ENCODE measurements at regions not wholly inside any gene's neighbourhood (a gene's known extent, or its start where the extent isn't known, plus 50 kb on each side); places are given as distances from the start of the nearest gene placed in this dataset.

GRCh38 chr3:70813311-70813710, 500.9 kb upstream of the MDFIC2 start:
- no peaks in the 10 kb centered on the region for H3K27me3 ChIP-seq (ENCODE audit: control insufficient read depth in 1 of 2, insufficient read depth in 2 of 2, low read length in 1 of 2)
- no peak overlapping the region for H3K4me3 ChIP-seq (ENCODE audit: low read length in 2 of 2)
- DNase-seq (no peak), ATAC-seq (ENCODE audit: low FRiP score) (no peak)
- 96 to 97% methylated on average over 3 of the region's 3 CpGs for WGBS, 2 donors
- intact Hi-C loops (cut with DNase I), result no loop called here
- no peaks in the 10 kb centered on the region for H3K4me1 ChIP-seq (ENCODE audit: control insufficient read depth in 1 of 2, insufficient read depth in 2 of 2, low read length in 2 of 2)
- H3K9me3 ChIP-seq (ENCODE audit: control insufficient read depth, low read length), result peaks cover 2% of the 10 kb centered on the region
- H3K27ac ChIP-seq (ENCODE audit: low read depth in 1 of 2, low read length in 2 of 2), result no peak overlapping the region
- H3K36me3 ChIP-seq (ENCODE audit: control insufficient read depth in 1 of 2, insufficient read depth in 2 of 2, low read length in 1 of 2), result no peaks in the 10 kb centered on the region

- 36 to 43% methylated on average over 2 of the region's 2 CpGs for WGBS, 2 donors
- ATAC-seq (ENCODE audit: low FRiP score), result peak; percentile 76
- intact Hi-C loops (cut with DNase I), result no loop called here
- H3K9me3 ChIP-seq (ENCODE audit: control insufficient read depth, low read length), result peaks cover 2% of the 10 kb centered on the region
- peak in 1 of 2 donors; percentile 73 for DNase-seq
- H3K4me3 ChIP-seq (ENCODE audit: low read length in 2 of 2), result no peak overlapping the region
- no peak overlapping the region for H3K27ac ChIP-seq (ENCODE audit: low read depth in 1 of 2, low read length in 2 of 2)
- no peaks in the 10 kb centered on the region for H3K36me3 ChIP-seq (ENCODE audit: control insufficient read depth in 1 of 2, insufficient read depth in 2 of 2, low read length in 1 of 2)
- no peaks in the 10 kb centered on the region for H3K4me1 ChIP-seq (ENCODE audit: control insufficient read depth in 1 of 2, insufficient read depth in 2 of 2, low read length in 2 of 2)
- H3K27me3 ChIP-seq (ENCODE audit: control insufficient read depth in 1 of 2, insufficient read depth in 2 of 2, low read length in 1 of 2), result no peaks in the 10 kb centered on the region
Measured at GRCh38 chr3:70811880-70812279, 499.4 kb upstream of the MDFIC2 start.

GRCh38 chr3:70808881-70809280, 496.4 kb upstream of the MDFIC2 start:
- H3K4me1 ChIP-seq (ENCODE audit: control insufficient read depth in 1 of 2, insufficient read depth in 2 of 2, low read length in 2 of 2), result peaks cover 0 to 5% of the 10 kb centered on the region in 2 donors
- 95 to 96% methylated on average over 1 of the region's 1 CpG for WGBS, 2 donors
- ATAC-seq (ENCODE audit: low FRiP score), result no peak
- no peak for DNase-seq
- no peak overlapping the region for H3K27ac ChIP-seq (ENCODE audit: low read depth in 1 of 2, low read length in 2 of 2)
- intact Hi-C loops (cut with DNase I), result no loop called here
- no peaks in the 10 kb centered on the region for H3K9me3 ChIP-seq (ENCODE audit: control insufficient read depth, low read length)
- no peaks in the 10 kb centered on the region for H3K27me3 ChIP-seq (ENCODE audit: control insufficient read depth in 1 of 2, insufficient read depth in 2 of 2, low read length in 1 of 2)
- H3K4me3 ChIP-seq (ENCODE audit: low read length in 2 of 2), result no peak overlapping the region
- H3K36me3 ChIP-seq (ENCODE audit: control insufficient read depth in 1 of 2, insufficient read depth in 2 of 2, low read length in 1 of 2), result no peaks in the 10 kb centered on the region

GRCh38 chr3:70806556-70806955, 494.1 kb upstream of the MDFIC2 start:
- 62% methylated on average over 7 of the region's 7 CpGs for WGBS, 2 donors
- Histone ChIP-seq H3K4me1 (ENCODE audit: control insufficient read depth in 1 of 2, insufficient read depth in 2 of 2, low read length in 2 of 2) (peaks cover 0 to 5% of the 10 kb centered on the region in 2 donors), H3K36me3 (ENCODE audit: control insufficient read depth in 1 of 2, insufficient read depth in 2 of 2, low read length in 1 of 2) (no peaks in the 10 kb centered on the region), H3K27ac (ENCODE audit: low read depth in 1 of 2, low read length in 2 of 2) (no peak overlapping the region), H3K4me3 (ENCODE audit: low read length in 2 of 2) (no peak overlapping the region), H3K9me3 (ENCODE audit: control insufficient read depth, low read length) (no peaks in the 10 kb centered on the region), H3K27me3 (ENCODE audit: control insufficient read depth in 1 of 2, insufficient read depth in 2 of 2, low read length in 1 of 2) (no peaks in the 10 kb centered on the region)
- intact Hi-C loops (cut with DNase I), result no loop called here
- DNase-seq, result no peak
- ATAC-seq (ENCODE audit: low FRiP score), result no peak

- H3K4me3 ChIP-seq (ENCODE audit: low read length in 2 of 2), result no peak overlapping the region
- ATAC-seq (ENCODE audit: low FRiP score) (no peak), DNase-seq (no peak)
- no peaks in the 10 kb centered on the region for H3K36me3 ChIP-seq (ENCODE audit: control insufficient read depth in 1 of 2, insufficient read depth in 2 of 2, low read length in 1 of 2)
- no peak overlapping the region for H3K27ac ChIP-seq (ENCODE audit: low read depth in 1 of 2, low read length in 2 of 2)
- H3K27me3 ChIP-seq (ENCODE audit: control insufficient read depth in 1 of 2, insufficient read depth in 2 of 2, low read length in 1 of 2), result no peaks in the 10 kb centered on the region
- H3K9me3 ChIP-seq (ENCODE audit: control insufficient read depth, low read length), result no peaks in the 10 kb centered on the region
- H3K4me1 ChIP-seq (ENCODE audit: control insufficient read depth in 1 of 2, insufficient read depth in 2 of 2, low read length in 2 of 2), result peaks cover 0 to 5% of the 10 kb centered on the region in 2 donors
- 67 to 72% methylated on average over 6 of the region's 6 CpGs for WGBS, 2 donors
- intact Hi-C loops (cut with DNase I), result no loop called here
Measured at GRCh38 chr3:70806021-70806420, 493.6 kb upstream of the MDFIC2 start.

- no peaks in the 10 kb centered on the region for H3K27me3 ChIP-seq (ENCODE audit: control insufficient read depth in 1 of 2, insufficient read depth in 2 of 2, low read length in 1 of 2)
- no peaks in the 10 kb centered on the region for H3K36me3 ChIP-seq (ENCODE audit: control insufficient read depth in 1 of 2, insufficient read depth in 2 of 2, low read length in 1 of 2)
- 45 to 49% methylated on average over 6 of the region's 6 CpGs for WGBS, 2 donors
- intact Hi-C loops (cut with DNase I), result no loop called here
- peaks cover 0 to 7% of the 10 kb centered on the region in 2 donors for H3K4me1 ChIP-seq (ENCODE audit: control insufficient read depth in 1 of 2, insufficient read depth in 2 of 2, low read length in 2 of 2)
- no peaks in the 10 kb centered on the region for H3K9me3 ChIP-seq (ENCODE audit: control insufficient read depth, low read length)
- ATAC-seq (ENCODE audit: low FRiP score), result peak; percentile 65
- no peak for DNase-seq
- H3K27ac ChIP-seq (ENCODE audit: low read depth in 1 of 2, low read length in 2 of 2), result no peak overlapping the region
- H3K4me3 ChIP-seq (ENCODE audit: low read length in 2 of 2), result peak overlapping the region in 1 of 2 donors; percentile 59
Measured at GRCh38 chr3:70805061-70805889, 492.8 kb upstream of the MDFIC2 start.

GRCh38 chr3:70803891-70804290, 491.5 kb upstream of the MDFIC2 start:
- DNase-seq (no peak), ATAC-seq (ENCODE audit: low FRiP score) (no peak)
- Histone ChIP-seq H3K9me3 (ENCODE audit: control insufficient read depth, low read length) (no peaks in the 10 kb centered on the region), H3K27ac (ENCODE audit: low read depth in 1 of 2, low read length in 2 of 2) (no peak overlapping the region), H3K4me3 (ENCODE audit: low read length in 2 of 2) (no peak overlapping the region), H3K4me1 (ENCODE audit: control insufficient read depth in 1 of 2, insufficient read depth in 2 of 2, low read length in 2 of 2) (peaks cover 0 to 7% of the 10 kb centered on the region in 2 donors), H3K36me3 (ENCODE audit: control insufficient read depth in 1 of 2, insufficient read depth in 2 of 2, low read length in 1 of 2) (no peaks in the 10 kb centered on the region), H3K27me3 (ENCODE audit: control insufficient read depth in 1 of 2, insufficient read depth in 2 of 2, low read length in 1 of 2) (no peaks in the 10 kb centered on the region)
- WGBS, 2 donors, result 89 to 96% methylated on average over 2 of the region's 2 CpGs
- intact Hi-C loops (cut with DNase I), result no loop called here

GRCh38 chr3:70803319-70803718, 490.9 kb upstream of the MDFIC2 start:
- ATAC-seq (ENCODE audit: low FRiP score), result no peak
- no peak overlapping the region for H3K27ac ChIP-seq (ENCODE audit: low read depth in 1 of 2, low read length in 2 of 2)
- H3K9me3 ChIP-seq (ENCODE audit: control insufficient read depth, low read length), result no peaks in the 10 kb centered on the region
- 7 to 19% methylated on average over 2 of the region's 2 CpGs for WGBS, 2 donors
- intact Hi-C loops (cut with DNase I), result no loop called here
- peaks cover 0 to 7% of the 10 kb centered on the region in 2 donors for H3K4me1 ChIP-seq (ENCODE audit: control insufficient read depth in 1 of 2, insufficient read depth in 2 of 2, low read length in 2 of 2)
- H3K27me3 ChIP-seq (ENCODE audit: control insufficient read depth in 1 of 2, insufficient read depth in 2 of 2, low read length in 1 of 2), result no peaks in the 10 kb centered on the region
- no peaks in the 10 kb centered on the region for H3K36me3 ChIP-seq (ENCODE audit: control insufficient read depth in 1 of 2, insufficient read depth in 2 of 2, low read length in 1 of 2)
- no peak for DNase-seq
- no peak overlapping the region for H3K4me3 ChIP-seq (ENCODE audit: low read length in 2 of 2)

- ATAC-seq (ENCODE audit: low FRiP score) (no peak), DNase-seq (no peak)
- H3K4me1 ChIP-seq (ENCODE audit: control insufficient read depth in 1 of 2, insufficient read depth in 2 of 2, low read length in 2 of 2), result peaks cover 0 to 2% of the 10 kb centered on the region in 2 donors
- intact Hi-C loops (cut with DNase I), result no loop called here
- 41 to 47% methylated on average over 2 of the region's 2 CpGs for WGBS, 2 donors
- H3K9me3 ChIP-seq (ENCODE audit: control insufficient read depth, low read length), result no peaks in the 10 kb centered on the region
- H3K27ac ChIP-seq (ENCODE audit: low read depth in 1 of 2, low read length in 2 of 2), result no peak overlapping the region
- H3K4me3 ChIP-seq (ENCODE audit: low read length in 2 of 2), result no peak overlapping the region
- H3K27me3 ChIP-seq (ENCODE audit: control insufficient read depth in 1 of 2, insufficient read depth in 2 of 2, low read length in 1 of 2), result no peaks in the 10 kb centered on the region
- H3K36me3 ChIP-seq (ENCODE audit: control insufficient read depth in 1 of 2, insufficient read depth in 2 of 2, low read length in 1 of 2), result no peaks in the 10 kb centered on the region
Measured at GRCh38 chr3:70800951-70801350, 488.5 kb upstream of the MDFIC2 start.
